NOMO-1 treated with DMSO at 0.1 percent for 48 hours (cell line): ENCODE measurements at regions not wholly inside any gene's neighbourhood (a gene's known extent, or its start where the extent isn't known, plus 50 kb on each side); places are given as distances from the start of the nearest gene placed in this dataset.
A peak's percentile ranks its signal among the peaks of the same experiment; 100 is the strongest.

ENCODE experiments used
- DNase-seq: peaks from one replicate; lab custom pipeline; 2025; ENCODE audit not compliant: unreplicated experiment; lab: John Stamatoyannopoulos, UW

- DNase-seq: no peak
Observed at GRCh38 chr6:20340068-20340848, 61.4 kb upstream of the E2F3 start.

DNA sequence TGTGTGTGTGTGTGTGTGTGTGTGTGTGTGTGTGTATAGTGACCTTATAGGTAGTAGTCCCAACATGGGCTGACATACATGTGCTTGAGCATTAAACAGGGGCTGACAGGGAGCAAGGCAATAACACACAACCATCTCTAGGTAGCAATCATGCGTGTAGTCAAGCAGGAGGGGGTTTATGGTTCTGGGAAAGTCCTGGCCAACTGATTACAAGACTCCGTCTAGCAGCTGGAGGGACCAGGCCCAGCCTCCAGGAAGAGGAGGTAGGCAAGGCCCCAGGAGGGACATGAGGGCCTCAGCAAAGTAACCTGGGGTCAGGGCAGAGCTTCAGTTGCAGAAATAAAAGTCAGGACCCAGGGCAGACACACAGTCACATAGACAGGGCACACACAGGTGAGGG, 60.6 kb upstream of the E2F3 start:
- no peak for DNase-seq

DNA sequence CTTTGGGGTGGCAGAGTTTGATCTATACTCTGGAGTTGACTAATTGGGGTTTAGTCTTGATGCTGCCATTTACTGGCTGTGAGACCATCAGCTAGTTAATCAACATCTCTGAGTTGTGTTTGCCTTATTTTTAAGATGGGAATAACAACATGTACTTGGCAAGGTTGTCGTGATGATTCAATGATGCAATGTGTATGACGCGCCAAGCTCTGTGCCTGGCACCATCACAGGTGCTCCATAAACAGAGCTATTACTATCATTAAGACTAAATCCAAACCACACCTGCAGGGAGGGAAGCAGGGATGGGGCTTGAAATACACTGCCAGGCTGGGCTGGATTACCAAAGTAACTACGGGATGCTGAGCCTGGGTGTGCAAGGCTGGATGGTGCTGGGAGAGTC, 60.1 kb upstream of the E2F3 start:
- DNase-seq: no peak

- peak; percentile 37 for DNase-seq
Observed at GRCh38 chr6:20346948-20347347, 54.7 kb upstream of the E2F3 start.

GRCh38 chr6:20348041-20348440, 53.6 kb upstream of the E2F3 start:
- no peak for DNase-seq

GRCh38 chr6:20349225-20349624, 52.5 kb upstream of the E2F3 start:
- DNase-seq: no peak

- no peak for DNase-seq
Observed at GRCh38 chr6:20350215-20350614, 51.5 kb upstream of the E2F3 start.

- DNase-seq: peak; percentile 20
Observed at GRCh38 chr6:20351534-20351933, 50.1 kb upstream of the E2F3 start.
